Nephron progenitor cell (in vitro differentiated cells): ENCODE measurements at regions not wholly inside any gene's neighbourhood (a gene's known extent, or its start where the extent isn't known, plus 50 kb on each side); places are given as distances from the start of the nearest gene placed in this dataset.

Source experiments
- DNase-seq: peaks from one replicate; pipeline ENCODE4 v3.0.0; 2021
- H3K27ac Mint-ChIP-seq: 2 replicates; pipeline ENCODE4 v1.8.0; 2021; ENCODE audit warnings: mild to moderate bottlenecking, moderate library complexity, mixed read lengths
- H3K27me3 Mint-ChIP-seq: 2 replicates; pipeline ENCODE4 v1.8.0; 2021; ENCODE audit warnings: mild to moderate bottlenecking, low read depth, mixed read lengths; ENCODE audit not compliant: poor library complexity
- H3K36me3 Mint-ChIP-seq: 2 replicates; pipeline ENCODE4 v1.8.0; 2021; ENCODE audit warnings: low read depth, mixed read lengths
- H3K4me1 Mint-ChIP-seq: 2 replicates; pipeline ENCODE4 v1.8.0; 2021; ENCODE audit warnings: mixed read lengths
- H3K4me3 Mint-ChIP-seq: 2 replicates; pipeline ENCODE4 v1.8.0; 2021; ENCODE audit warnings: mild to moderate bottlenecking, moderate library complexity, mixed read lengths
- H3K9me3 Mint-ChIP-seq: 2 replicates; pipeline ENCODE4 v1.8.0; 2021; ENCODE audit warnings: mild to moderate bottlenecking, moderate library complexity, mixed read lengths
- CTCF ChIP-seq: fragments of 200-600 bp; sonication (generic); IDR thresholded peaks from 2 replicates; pipeline ENCODE4 v1.5.0; 2021; ENCODE audit warnings: antibody characterized with exemption

- no peaks in the 10 kb centered on the region for H3K36me3 Mint-ChIP-seq
- peaks cover 17% of the 10 kb centered on the region for H3K9me3 Mint-ChIP-seq
- H3K4me1 Mint-ChIP-seq = no peaks in the 10 kb centered on the region
- H3K4me3 Mint-ChIP-seq = no peak overlapping the region
- no peak for TF ChIP-seq CTCF
- no peak for DNase-seq
- peaks cover 9% of the 10 kb centered on the region for H3K27me3 Mint-ChIP-seq
- H3K27ac Mint-ChIP-seq = no peak overlapping the region
These were observed 214.9 kb upstream of the RPS6KA3 start for GRCh38 chrX:20481632-20482031.

GRCh38 chrX:20479896-20480295, 213.2 kb upstream of the RPS6KA3 start:
- Mint-ChIP-seq H3K4me1 (no peaks in the 10 kb centered on the region), H3K4me3 (no peak overlapping the region), H3K27ac (no peak overlapping the region), H3K27me3 (peaks cover 9% of the 10 kb centered on the region), H3K36me3 (no peaks in the 10 kb centered on the region), H3K9me3 (peaks cover 17% of the 10 kb centered on the region)
- no peak for DNase-seq
- no peak for TF ChIP-seq CTCF

GRCh38 chrX:20479048-20479447, 212.3 kb upstream of the RPS6KA3 start:
- TF ChIP-seq CTCF = no peak
- Mint-ChIP-seq H3K36me3 (no peaks in the 10 kb centered on the region), H3K27ac (no peak overlapping the region), H3K4me1 (no peaks in the 10 kb centered on the region), H3K4me3 (no peak overlapping the region), H3K9me3 (peaks cover 17% of the 10 kb centered on the region), H3K27me3 (peaks cover 9% of the 10 kb centered on the region)
- no peak for DNase-seq

- no peak overlapping the region for H3K4me3 Mint-ChIP-seq
- peaks cover 9% of the 10 kb centered on the region for H3K27me3 Mint-ChIP-seq
- TF ChIP-seq CTCF = no peak
- no peak overlapping the region for H3K27ac Mint-ChIP-seq
- DNase-seq = no peak
- no peaks in the 10 kb centered on the region for H3K4me1 Mint-ChIP-seq
- peaks cover 14% of the 10 kb centered on the region for H3K9me3 Mint-ChIP-seq
- no peaks in the 10 kb centered on the region for H3K36me3 Mint-ChIP-seq
These were observed 211.3 kb upstream of the RPS6KA3 start for GRCh38 chrX:20477836-20478524.

GRCh38 chrX:20477219-20477618, 210.5 kb upstream of the RPS6KA3 start:
- Mint-ChIP-seq H3K27me3 (peaks cover 9% of the 10 kb centered on the region), H3K4me3 (no peak overlapping the region), H3K36me3 (no peaks in the 10 kb centered on the region), H3K9me3 (peaks cover 13% of the 10 kb centered on the region), H3K27ac (no peak overlapping the region), H3K4me1 (no peaks in the 10 kb centered on the region)
- DNase-seq = no peak
- TF ChIP-seq CTCF = no peak

GRCh38 chrX:20472620-20473258, 206.0 kb upstream of the RPS6KA3 start:
- Mint-ChIP-seq H3K4me3 (no peak overlapping the region), H3K27me3 (no peaks in the 10 kb centered on the region), H3K36me3 (no peaks in the 10 kb centered on the region), H3K27ac (no peak overlapping the region), H3K4me1 (no peaks in the 10 kb centered on the region), H3K9me3 (no peaks in the 10 kb centered on the region)
- no peak for TF ChIP-seq CTCF
- DNase-seq = no peak
